ENCODE measurements at regions not wholly inside any gene's neighbourhood (a gene's known extent, or its start where the extent isn't known, plus 50 kb on each side); places are given as distances from the start of the nearest gene placed in this dataset.

DNA sequence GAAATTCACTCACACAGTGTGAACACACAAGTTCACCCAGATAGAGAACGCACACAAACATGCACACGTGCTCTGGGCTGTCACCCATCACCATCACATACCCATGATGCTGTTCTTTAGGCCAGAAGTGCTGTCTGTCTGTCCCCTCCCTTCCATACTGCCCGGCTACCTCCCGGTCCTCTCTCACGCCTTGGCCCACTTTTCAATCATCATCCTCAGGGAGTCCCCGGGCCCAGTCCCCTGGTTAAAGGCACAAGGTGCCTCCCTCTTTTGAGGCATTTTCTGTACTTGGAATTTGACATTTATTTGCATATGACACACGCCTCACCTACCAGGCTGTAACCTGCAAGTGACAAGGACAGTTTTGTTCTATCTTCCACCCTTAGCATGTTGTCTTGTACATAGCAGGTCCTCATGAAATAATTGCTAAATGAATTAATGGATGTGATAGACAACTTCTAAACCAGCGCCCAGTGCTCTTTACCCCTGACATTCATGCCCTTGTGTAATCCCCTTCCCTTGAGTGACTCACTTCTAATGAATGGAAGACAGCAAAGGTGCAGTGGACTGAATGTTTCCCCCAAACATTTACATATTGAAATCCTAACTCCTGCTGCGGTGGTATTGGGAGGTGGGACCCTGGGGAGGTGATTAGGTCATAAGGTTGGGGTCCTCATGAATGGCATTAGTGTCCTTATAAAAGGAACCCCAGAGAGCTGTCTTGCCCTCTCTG lies 73.9 kb upstream of the ADPGK start:
- H3K27me3 ChIP-seq (ENCODE audit: control insufficient read depth in 4 of 4, insufficient read depth in 4 of 4, low read length in 3 of 4): no peaks in the 10 kb centered on the region
- no peaks in the 10 kb centered on the region for H3K4me1 ChIP-seq (ENCODE audit: control insufficient read depth in 4 of 4, insufficient read depth in 4 of 4, low read length in 3 of 4)
- H3K9me3 ChIP-seq (ENCODE audit: control insufficient read depth in 4 of 4, low read length in 3 of 4): no peaks in the 10 kb centered on the region
- WGBS: 75% methylated on average over 9 of the region's 9 CpGs
- H3K9ac ChIP-seq (ENCODE audit: low read depth in 1 of 2, low read length in 2 of 2): no peak overlapping the region
- H3K4me3 ChIP-seq (ENCODE audit: low read depth in 1 of 3, low read length in 3 of 3): no peak overlapping the region
- H3K27ac ChIP-seq (ENCODE audit: low read depth in 1 of 2, low read length in 2 of 2): no peak overlapping the region
- TF ChIP-seq JUND (IDR thresholded peaks at IDR 0.05) (no peak), GABPA (IDR thresholded peaks at IDR 0.05 in 1 of 2, conservative IDR thresholded peaks at IDR 0.05 in 1 of 2) (no peak), TAF1 (conservative IDR thresholded peaks at IDR 0.05) (no peak), SP1 (IDR thresholded peaks at IDR 0.05) (no peak), YY1 (IDR thresholded peaks at IDR 0.05) (no peak), RXRA (IDR thresholded peaks at IDR 0.05) (no peak), RAD21 (IDR thresholded peaks at IDR 0.05) (no peak)
- TF ChIP-seq, protein P1, sequence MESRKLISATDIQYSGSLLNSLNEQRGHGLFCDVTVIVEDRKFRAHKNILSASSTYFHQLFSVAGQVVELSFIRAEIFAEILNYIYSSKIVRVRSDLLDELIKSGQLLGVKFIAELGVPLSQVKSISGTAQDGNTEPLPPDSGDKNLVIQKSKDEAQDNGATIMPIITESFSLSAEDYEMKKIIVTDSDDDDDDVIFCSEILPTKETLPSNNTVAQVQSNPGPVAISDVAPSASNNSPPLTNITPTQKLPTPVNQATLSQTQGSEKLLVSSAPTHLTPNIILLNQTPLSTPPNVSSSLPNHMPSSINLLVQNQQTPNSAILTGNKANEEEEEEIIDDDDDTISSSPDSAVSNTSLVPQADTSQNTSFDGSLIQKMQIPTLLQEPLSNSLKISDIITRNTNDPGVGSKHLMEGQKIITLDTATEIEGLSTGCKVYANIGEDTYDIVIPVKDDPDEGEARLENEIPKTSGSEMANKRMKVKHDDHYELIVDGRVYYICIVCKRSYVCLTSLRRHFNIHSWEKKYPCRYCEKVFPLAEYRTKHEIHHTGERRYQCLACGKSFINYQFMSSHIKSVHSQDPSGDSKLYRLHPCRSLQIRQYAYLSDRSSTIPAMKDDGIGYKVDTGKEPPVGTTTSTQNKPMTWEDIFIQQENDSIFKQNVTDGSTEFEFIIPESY (IDR thresholded peaks at IDR 0.05): no peak
- TF ChIP-seq, protein P2, sequence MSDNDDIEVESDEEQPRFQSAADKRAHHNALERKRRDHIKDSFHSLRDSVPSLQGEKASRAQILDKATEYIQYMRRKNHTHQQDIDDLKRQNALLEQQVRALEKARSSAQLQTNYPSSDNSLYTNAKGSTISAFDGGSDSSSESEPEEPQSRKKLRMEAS (IDR thresholded peaks at IDR 0.05): no peak
- TF ChIP-seq, protein P3, sequence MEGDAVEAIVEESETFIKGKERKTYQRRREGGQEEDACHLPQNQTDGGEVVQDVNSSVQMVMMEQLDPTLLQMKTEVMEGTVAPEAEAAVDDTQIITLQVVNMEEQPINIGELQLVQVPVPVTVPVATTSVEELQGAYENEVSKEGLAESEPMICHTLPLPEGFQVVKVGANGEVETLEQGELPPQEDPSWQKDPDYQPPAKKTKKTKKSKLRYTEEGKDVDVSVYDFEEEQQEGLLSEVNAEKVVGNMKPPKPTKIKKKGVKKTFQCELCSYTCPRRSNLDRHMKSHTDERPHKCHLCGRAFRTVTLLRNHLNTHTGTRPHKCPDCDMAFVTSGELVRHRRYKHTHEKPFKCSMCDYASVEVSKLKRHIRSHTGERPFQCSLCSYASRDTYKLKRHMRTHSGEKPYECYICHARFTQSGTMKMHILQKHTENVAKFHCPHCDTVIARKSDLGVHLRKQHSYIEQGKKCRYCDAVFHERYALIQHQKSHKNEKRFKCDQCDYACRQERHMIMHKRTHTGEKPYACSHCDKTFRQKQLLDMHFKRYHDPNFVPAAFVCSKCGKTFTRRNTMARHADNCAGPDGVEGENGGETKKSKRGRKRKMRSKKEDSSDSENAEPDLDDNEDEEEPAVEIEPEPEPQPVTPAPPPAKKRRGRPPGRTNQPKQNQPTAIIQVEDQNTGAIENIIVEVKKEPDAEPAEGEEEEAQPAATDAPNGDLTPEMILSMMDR (IDR thresholded peaks at IDR 0.05; ENCODE audit: low read depth, low read length, missing input control): no peak
- DNase-seq (ENCODE audit: low spot score): no peak
- H3K36me3 ChIP-seq (ENCODE audit: control insufficient read depth in 4 of 4, insufficient read depth in 3 of 4, low read depth in 1 of 4, low read length in 3 of 4): no peaks in the 10 kb centered on the region

DNA sequence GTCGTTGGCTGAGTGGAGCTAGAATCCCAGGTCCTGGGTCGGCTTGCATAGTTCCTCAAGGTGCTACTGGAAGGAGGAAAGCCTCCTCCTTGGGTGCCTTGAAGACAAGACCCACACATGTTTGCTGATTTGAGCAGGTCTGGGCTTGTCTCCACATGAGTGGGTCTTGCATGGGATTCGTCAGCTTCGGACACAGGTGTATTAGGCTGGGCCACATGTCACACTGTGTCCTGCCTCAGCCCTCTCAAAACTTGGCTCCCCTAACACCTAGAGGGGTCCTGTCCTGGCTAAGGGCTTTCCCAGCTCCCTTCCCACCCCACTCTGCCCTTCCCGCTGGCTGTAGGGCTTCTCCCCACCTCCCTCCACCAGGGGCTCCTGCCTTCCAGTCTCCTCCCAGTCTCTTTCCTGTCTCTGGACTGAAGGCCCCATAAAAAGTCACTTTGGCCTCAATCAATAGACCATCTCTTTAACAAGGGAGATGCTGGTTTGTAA lies 73.0 kb upstream of the ADPGK start:
- Histone ChIP-seq H3K27me3 (ENCODE audit: control insufficient read depth in 4 of 4, insufficient read depth in 4 of 4, low read length in 3 of 4) (no peaks in the 10 kb centered on the region), H3K9ac (ENCODE audit: low read depth in 1 of 2, low read length in 2 of 2) (no peak overlapping the region), H3K27ac (ENCODE audit: low read depth in 1 of 2, low read length in 2 of 2) (no peak overlapping the region), H3K36me3 (ENCODE audit: control insufficient read depth in 4 of 4, insufficient read depth in 3 of 4, low read depth in 1 of 4, low read length in 3 of 4) (no peaks in the 10 kb centered on the region), H3K4me1 (ENCODE audit: control insufficient read depth in 4 of 4, insufficient read depth in 4 of 4, low read length in 3 of 4) (no peaks in the 10 kb centered on the region), H3K4me3 (ENCODE audit: low read depth in 1 of 3, low read length in 3 of 3) (no peak overlapping the region), H3K9me3 (ENCODE audit: control insufficient read depth in 4 of 4, low read length in 3 of 4) (no peaks in the 10 kb centered on the region)
- no peak for TF ChIP-seq HNF4G (IDR thresholded peaks at IDR 0.05)
- TF ChIP-seq NR2F2 (IDR thresholded peaks at IDR 0.05): no peak
- TF ChIP-seq, protein P4, sequence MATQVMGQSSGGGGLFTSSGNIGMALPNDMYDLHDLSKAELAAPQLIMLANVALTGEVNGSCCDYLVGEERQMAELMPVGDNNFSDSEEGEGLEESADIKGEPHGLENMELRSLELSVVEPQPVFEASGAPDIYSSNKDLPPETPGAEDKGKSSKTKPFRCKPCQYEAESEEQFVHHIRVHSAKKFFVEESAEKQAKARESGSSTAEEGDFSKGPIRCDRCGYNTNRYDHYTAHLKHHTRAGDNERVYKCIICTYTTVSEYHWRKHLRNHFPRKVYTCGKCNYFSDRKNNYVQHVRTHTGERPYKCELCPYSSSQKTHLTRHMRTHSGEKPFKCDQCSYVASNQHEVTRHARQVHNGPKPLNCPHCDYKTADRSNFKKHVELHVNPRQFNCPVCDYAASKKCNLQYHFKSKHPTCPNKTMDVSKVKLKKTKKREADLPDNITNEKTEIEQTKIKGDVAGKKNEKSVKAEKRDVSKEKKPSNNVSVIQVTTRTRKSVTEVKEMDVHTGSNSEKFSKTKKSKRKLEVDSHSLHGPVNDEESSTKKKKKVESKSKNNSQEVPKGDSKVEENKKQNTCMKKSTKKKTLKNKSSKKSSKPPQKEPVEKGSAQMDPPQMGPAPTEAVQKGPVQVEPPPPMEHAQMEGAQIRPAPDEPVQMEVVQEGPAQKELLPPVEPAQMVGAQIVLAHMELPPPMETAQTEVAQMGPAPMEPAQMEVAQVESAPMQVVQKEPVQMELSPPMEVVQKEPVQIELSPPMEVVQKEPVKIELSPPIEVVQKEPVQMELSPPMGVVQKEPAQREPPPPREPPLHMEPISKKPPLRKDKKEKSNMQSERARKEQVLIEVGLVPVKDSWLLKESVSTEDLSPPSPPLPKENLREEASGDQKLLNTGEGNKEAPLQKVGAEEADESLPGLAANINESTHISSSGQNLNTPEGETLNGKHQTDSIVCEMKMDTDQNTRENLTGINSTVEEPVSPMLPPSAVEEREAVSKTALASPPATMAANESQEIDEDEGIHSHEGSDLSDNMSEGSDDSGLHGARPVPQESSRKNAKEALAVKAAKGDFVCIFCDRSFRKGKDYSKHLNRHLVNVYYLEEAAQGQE (IDR thresholded peaks at IDR 0.05): no peak
- no peak for TF ChIP-seq FOXA1 (IDR thresholded peaks at IDR 0.05)
- TF ChIP-seq TAF1 (conservative IDR thresholded peaks at IDR 0.05): no peak
- TF ChIP-seq YY1 (IDR thresholded peaks at IDR 0.05): no peak
- TF ChIP-seq, protein P5, sequence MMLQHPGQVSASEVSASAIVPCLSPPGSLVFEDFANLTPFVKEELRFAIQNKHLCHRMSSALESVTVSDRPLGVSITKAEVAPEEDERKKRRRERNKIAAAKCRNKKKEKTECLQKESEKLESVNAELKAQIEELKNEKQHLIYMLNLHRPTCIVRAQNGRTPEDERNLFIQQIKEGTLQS (IDR thresholded peaks at IDR 0.05): no peak
- TF ChIP-seq GABPA (IDR thresholded peaks at IDR 0.05 in 1 of 2, conservative IDR thresholded peaks at IDR 0.05 in 1 of 2): no peak
- DNase-seq (ENCODE audit: low spot score): no peak
- 82% methylated on average over 5 of the region's 5 CpGs for WGBS
